ENCODE measurements at regions not wholly inside any gene's neighbourhood (a gene's known extent, or its start where the extent isn't known, plus 50 kb on each side); places are given as distances from the start of the nearest gene placed in this dataset.
A peak's percentile ranks its signal among the peaks of the same experiment; 100 is the strongest.

DNA sequence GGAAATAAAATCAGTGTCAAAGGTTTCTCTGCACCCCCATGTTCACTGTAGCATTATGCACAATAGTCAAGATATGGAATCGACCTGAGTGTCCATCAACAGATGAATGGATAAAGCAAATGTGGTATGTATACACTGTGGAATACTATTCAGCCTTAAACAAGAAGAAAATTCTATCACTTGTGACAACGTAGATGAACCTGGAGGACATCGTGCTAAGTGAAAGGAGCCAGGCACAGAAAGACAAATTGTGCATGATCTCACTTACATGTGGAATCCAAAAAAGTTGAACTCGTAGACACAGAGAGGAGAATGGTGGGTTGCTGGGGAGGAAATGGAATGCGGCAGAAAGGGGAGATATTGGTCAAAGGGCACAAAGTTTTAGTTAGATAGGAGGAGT is 136.3 kb upstream of the ESR1 start:
- no peaks in the 10 kb centered on the region for H3K4me1 Mint-ChIP-seq
- no peaks in the 10 kb centered on the region for H3K27me3 Mint-ChIP-seq (ENCODE audit: low read depth)
- H3K27ac Mint-ChIP-seq = no peak overlapping the region
- H3K36me3 Mint-ChIP-seq (ENCODE audit: low read depth) = no peaks in the 10 kb centered on the region
- no peak overlapping the region for H3K4me3 Mint-ChIP-seq
- TF ChIP-seq CTCF (IDR thresholded peaks at IDR 0.05; ENCODE audit: unreplicated experiment in 3 of 3) = no peak
- peaks cover 7% of the 10 kb centered on the region for H3K9me3 Mint-ChIP-seq

- Mint-ChIP-seq H3K4me3 (no peak overlapping the region), H3K9me3 (peaks cover 6% of the 10 kb centered on the region), H3K27ac (no peak overlapping the region), H3K4me1 (no peaks in the 10 kb centered on the region), H3K36me3 (ENCODE audit: low read depth) (no peaks in the 10 kb centered on the region), H3K27me3 (ENCODE audit: low read depth) (no peaks in the 10 kb centered on the region)
- no peak for TF ChIP-seq CTCF (IDR thresholded peaks at IDR 0.05; ENCODE audit: unreplicated experiment in 3 of 3)
These were observed 132.9 kb upstream of the ESR1 start for GRCh38 chr6:151674578-151674977.

GRCh38 chr6:151675746-151676459 is 131.6 kb upstream of the ESR1 start:
- no peaks in the 10 kb centered on the region for H3K4me1 Mint-ChIP-seq
- no peak overlapping the region for H3K4me3 Mint-ChIP-seq
- H3K27me3 Mint-ChIP-seq (ENCODE audit: low read depth) = no peaks in the 10 kb centered on the region
- H3K27ac Mint-ChIP-seq = no peak overlapping the region
- peaks cover 4% of the 10 kb centered on the region for H3K9me3 Mint-ChIP-seq
- peak; percentile 65 to 80 (median 67) for TF ChIP-seq CTCF (IDR thresholded peaks at IDR 0.05; ENCODE audit: unreplicated experiment in 3 of 3)
- no peaks in the 10 kb centered on the region for H3K36me3 Mint-ChIP-seq (ENCODE audit: low read depth)

DNA sequence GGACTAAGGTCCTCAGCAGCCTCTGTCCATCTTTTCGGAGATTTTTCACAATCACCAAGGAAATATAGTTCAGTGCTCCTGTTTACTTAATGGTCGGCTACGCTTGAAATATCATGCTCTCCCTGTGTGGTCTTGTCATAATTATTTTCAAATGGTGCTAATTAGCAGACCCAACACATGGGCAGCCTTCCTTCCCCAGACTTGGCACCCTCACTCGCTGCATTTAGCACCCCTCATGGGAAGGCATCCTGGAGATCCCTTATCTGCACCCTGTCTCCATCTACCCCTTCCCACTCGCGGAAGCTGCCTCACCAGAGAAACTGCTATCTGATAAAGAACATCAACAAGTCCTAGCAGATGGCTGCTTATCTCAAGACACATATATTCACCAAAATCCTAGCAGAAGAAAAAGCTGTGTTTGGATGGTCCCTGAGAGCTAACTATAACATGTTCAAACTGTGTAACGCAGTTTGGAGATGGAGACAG is 131.0 kb upstream of the ESR1 start:
- H3K27me3 Mint-ChIP-seq (ENCODE audit: low read depth) = peaks cover 5% of the 10 kb centered on the region
- H3K27ac Mint-ChIP-seq = no peak overlapping the region
- no peaks in the 10 kb centered on the region for H3K4me1 Mint-ChIP-seq
- TF ChIP-seq CTCF (IDR thresholded peaks at IDR 0.05; ENCODE audit: unreplicated experiment in 3 of 3) = no peak
- no peak overlapping the region for H3K4me3 Mint-ChIP-seq
- no peaks in the 10 kb centered on the region for H3K9me3 Mint-ChIP-seq
- no peaks in the 10 kb centered on the region for H3K36me3 Mint-ChIP-seq (ENCODE audit: low read depth)

DNA sequence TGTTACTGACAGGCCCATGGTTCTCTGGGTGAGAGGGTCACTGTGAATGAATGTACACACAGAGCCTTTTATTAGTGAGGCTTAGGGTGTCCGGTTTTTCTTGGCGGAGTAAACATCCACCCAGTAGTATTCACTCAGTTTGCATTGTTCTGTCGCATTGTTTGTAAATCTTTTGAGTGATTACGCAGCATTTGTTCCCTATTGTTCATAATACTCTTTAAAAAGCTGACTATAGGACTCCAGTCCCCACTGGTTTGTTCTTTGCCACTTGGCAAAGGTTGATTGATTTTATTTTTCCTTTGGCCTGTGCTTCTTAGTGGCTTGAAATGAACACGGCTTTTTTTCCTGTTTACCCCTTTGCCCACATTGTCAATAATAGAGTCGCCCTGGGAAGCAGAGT is 130.1 kb upstream of the ESR1 start:
- no peaks in the 10 kb centered on the region for H3K9me3 Mint-ChIP-seq
- no peaks in the 10 kb centered on the region for H3K36me3 Mint-ChIP-seq (ENCODE audit: low read depth)
- no peaks in the 10 kb centered on the region for H3K4me1 Mint-ChIP-seq
- no peak overlapping the region for H3K4me3 Mint-ChIP-seq
- H3K27me3 Mint-ChIP-seq (ENCODE audit: low read depth) = peaks cover 8% of the 10 kb centered on the region
- TF ChIP-seq CTCF (IDR thresholded peaks at IDR 0.05; ENCODE audit: unreplicated experiment in 3 of 3) = no peak
- H3K27ac Mint-ChIP-seq = no peak overlapping the region

DNA sequence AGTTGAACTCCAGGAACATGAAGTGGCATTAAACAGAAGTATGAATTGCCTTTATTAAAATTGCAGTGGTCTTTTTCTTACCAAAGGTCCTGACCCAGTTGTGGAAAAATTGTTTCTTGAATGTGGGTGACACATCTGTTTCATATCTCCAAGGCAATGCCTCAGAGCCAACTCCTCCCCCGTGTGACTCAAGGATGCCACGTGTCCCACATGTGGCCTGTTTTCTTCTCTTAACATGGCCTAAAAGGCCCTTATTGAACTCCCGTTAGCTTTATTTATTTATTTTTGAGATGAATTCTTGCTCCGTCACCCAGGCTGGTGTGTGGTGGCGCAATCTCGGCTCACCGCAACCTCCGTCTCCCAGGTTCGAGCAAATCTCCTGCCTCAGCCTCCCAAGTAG is 128.4 kb upstream of the ESR1 start:
- Mint-ChIP-seq H3K27me3 (ENCODE audit: low read depth) (peaks cover 15% of the 10 kb centered on the region), H3K9me3 (no peaks in the 10 kb centered on the region), H3K27ac (no peak overlapping the region), H3K4me1 (no peaks in the 10 kb centered on the region), H3K4me3 (no peak overlapping the region), H3K36me3 (ENCODE audit: low read depth) (no peaks in the 10 kb centered on the region)
- no peak for TF ChIP-seq CTCF (IDR thresholded peaks at IDR 0.05; ENCODE audit: unreplicated experiment in 3 of 3)

Data from nephron (organoid).